ENCODE measurements at regions not wholly inside any gene's neighbourhood (a gene's known extent, or its start where the extent isn't known, plus 50 kb on each side); places are given as distances from the start of the nearest gene placed in this dataset.

DNA sequence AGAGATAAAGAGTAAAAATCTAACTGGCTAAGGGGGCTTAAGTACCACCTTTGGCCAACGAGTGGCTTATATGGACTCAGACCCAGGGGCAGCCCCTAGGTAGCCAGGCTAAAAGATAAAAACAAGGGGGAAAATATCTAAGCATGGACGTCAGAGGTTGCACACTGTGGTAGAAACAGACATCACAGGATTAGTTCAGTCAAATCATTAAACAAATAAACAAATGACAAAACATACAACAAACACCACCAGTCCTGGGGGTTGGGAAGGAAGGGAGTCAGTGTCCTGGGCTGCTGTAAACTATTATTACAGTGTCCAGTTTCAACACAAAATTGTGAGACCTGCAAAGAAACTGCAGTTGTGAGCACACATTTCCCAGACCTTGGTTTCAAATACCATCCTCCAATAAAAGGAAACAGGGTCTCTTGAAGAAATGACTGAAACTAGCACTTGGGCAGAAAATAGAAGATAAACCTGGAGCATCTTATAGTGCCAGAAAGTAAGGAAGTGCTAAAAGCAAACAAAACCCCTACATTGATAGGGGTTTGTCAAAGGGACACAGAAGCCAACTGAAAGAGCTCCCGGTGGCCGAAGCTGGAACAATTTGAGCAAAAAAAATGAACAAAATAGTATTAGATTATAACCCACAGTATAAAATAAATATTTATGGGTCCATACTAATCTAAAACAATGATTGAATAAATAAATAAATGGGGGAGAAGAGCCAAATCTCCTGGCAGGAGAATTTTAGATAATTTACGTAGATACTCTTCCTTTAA is 154.8 kb upstream of the KLF7 start:
- no peak overlapping the region for H3K9ac ChIP-seq (ENCODE audit: low read depth in 1 of 2, low read length in 2 of 2)
- H3K4me3 ChIP-seq (ENCODE audit: low read depth in 1 of 3, low read length in 3 of 3) = no peak overlapping the region
- DNase-seq (ENCODE audit: low spot score) = no peak
- peaks cover 0 to 14% (median 0%) of the 10 kb centered on the region in 4 donors for H3K27me3 ChIP-seq (ENCODE audit: control insufficient read depth in 4 of 4, insufficient read depth in 4 of 4, low read length in 3 of 4)
- H3K27ac ChIP-seq (ENCODE audit: low read depth in 1 of 2, low read length in 2 of 2) = no peak overlapping the region
- H3K4me1 ChIP-seq (ENCODE audit: control insufficient read depth in 4 of 4, insufficient read depth in 4 of 4, low read length in 3 of 4) = peaks cover 0 to 7% (median 2%) of the 10 kb centered on the region in 4 donors
- no peaks in the 10 kb centered on the region for H3K9me3 ChIP-seq (ENCODE audit: control insufficient read depth in 4 of 4, low read length in 3 of 4)
- WGBS = 75% methylated on average over 5 of the region's 5 CpGs
- TF ChIP-seq, protein P1, sequence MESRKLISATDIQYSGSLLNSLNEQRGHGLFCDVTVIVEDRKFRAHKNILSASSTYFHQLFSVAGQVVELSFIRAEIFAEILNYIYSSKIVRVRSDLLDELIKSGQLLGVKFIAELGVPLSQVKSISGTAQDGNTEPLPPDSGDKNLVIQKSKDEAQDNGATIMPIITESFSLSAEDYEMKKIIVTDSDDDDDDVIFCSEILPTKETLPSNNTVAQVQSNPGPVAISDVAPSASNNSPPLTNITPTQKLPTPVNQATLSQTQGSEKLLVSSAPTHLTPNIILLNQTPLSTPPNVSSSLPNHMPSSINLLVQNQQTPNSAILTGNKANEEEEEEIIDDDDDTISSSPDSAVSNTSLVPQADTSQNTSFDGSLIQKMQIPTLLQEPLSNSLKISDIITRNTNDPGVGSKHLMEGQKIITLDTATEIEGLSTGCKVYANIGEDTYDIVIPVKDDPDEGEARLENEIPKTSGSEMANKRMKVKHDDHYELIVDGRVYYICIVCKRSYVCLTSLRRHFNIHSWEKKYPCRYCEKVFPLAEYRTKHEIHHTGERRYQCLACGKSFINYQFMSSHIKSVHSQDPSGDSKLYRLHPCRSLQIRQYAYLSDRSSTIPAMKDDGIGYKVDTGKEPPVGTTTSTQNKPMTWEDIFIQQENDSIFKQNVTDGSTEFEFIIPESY (IDR thresholded peaks at IDR 0.05) = no peak
- no peak for TF ChIP-seq RXRA (IDR thresholded peaks at IDR 0.05)
- no peak for TF ChIP-seq FOXA1 (IDR thresholded peaks at IDR 0.05)
- no peak for TF ChIP-seq HNF4G (IDR thresholded peaks at IDR 0.05)
- TF ChIP-seq JUND (IDR thresholded peaks at IDR 0.05) = no peak
- no peak for TF ChIP-seq TAF1 (conservative IDR thresholded peaks at IDR 0.05)
- TF ChIP-seq GABPA (IDR thresholded peaks at IDR 0.05 in 1 of 2, conservative IDR thresholded peaks at IDR 0.05 in 1 of 2) = no peak
- H3K36me3 ChIP-seq (ENCODE audit: control insufficient read depth in 4 of 4, insufficient read depth in 3 of 4, low read depth in 1 of 4, low read length in 3 of 4) = no peaks in the 10 kb centered on the region

DNA sequence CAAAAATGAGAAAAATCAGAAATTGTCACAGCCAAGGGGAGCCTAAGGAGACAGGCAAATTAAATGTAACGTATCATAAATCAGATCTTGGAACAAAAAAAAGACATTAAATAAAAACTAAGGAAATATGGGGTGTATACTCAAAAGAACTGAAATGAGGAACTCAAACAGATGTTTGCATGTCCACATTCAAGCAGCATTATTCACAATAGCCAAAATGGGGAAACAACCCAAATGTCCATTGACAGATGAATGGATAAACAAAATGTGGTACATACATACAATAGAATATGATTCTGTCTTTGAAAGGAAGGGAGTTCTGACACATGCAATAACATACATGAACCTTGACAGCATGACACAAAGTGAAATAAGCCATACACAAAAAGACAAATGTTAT is 155.8 kb upstream of the KLF7 start:
- TF ChIP-seq FOXA2 (IDR thresholded peaks at IDR 0.05) = no peak
- no peak for TF ChIP-seq GABPA (IDR thresholded peaks at IDR 0.05 in 1 of 2, conservative IDR thresholded peaks at IDR 0.05 in 1 of 2)
- TF ChIP-seq SP1 (IDR thresholded peaks at IDR 0.05) = no peak
- no peak for TF ChIP-seq RXRA (IDR thresholded peaks at IDR 0.05)
- no peak for TF ChIP-seq HNF4G (IDR thresholded peaks at IDR 0.05)
- TF ChIP-seq FOXA1 (IDR thresholded peaks at IDR 0.05) = no peak
- TF ChIP-seq, protein P2, sequence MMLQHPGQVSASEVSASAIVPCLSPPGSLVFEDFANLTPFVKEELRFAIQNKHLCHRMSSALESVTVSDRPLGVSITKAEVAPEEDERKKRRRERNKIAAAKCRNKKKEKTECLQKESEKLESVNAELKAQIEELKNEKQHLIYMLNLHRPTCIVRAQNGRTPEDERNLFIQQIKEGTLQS (IDR thresholded peaks at IDR 0.05) = no peak
- TF ChIP-seq RAD21 (IDR thresholded peaks at IDR 0.05) = no peak
- no peak for TF ChIP-seq EGR1 (IDR thresholded peaks at IDR 0.05; ENCODE audit: low read depth in 2 of 2)
- no peak for TF ChIP-seq YY1 (IDR thresholded peaks at IDR 0.05)
- no peak for TF ChIP-seq NR2F2 (IDR thresholded peaks at IDR 0.05)
- no peak for TF ChIP-seq TAF1 (conservative IDR thresholded peaks at IDR 0.05)
- TF ChIP-seq, protein P1 (IDR thresholded peaks at IDR 0.05) = no peak
- no peak for TF ChIP-seq JUND (IDR thresholded peaks at IDR 0.05)
- TF ChIP-seq, protein P3, sequence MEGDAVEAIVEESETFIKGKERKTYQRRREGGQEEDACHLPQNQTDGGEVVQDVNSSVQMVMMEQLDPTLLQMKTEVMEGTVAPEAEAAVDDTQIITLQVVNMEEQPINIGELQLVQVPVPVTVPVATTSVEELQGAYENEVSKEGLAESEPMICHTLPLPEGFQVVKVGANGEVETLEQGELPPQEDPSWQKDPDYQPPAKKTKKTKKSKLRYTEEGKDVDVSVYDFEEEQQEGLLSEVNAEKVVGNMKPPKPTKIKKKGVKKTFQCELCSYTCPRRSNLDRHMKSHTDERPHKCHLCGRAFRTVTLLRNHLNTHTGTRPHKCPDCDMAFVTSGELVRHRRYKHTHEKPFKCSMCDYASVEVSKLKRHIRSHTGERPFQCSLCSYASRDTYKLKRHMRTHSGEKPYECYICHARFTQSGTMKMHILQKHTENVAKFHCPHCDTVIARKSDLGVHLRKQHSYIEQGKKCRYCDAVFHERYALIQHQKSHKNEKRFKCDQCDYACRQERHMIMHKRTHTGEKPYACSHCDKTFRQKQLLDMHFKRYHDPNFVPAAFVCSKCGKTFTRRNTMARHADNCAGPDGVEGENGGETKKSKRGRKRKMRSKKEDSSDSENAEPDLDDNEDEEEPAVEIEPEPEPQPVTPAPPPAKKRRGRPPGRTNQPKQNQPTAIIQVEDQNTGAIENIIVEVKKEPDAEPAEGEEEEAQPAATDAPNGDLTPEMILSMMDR (IDR thresholded peaks at IDR 0.05; ENCODE audit: low read depth, low read length, missing input control) = no peak
- no peak overlapping the region for H3K27ac ChIP-seq (ENCODE audit: low read depth in 1 of 2, low read length in 2 of 2)
- H3K9me3 ChIP-seq (ENCODE audit: control insufficient read depth in 4 of 4, low read length in 3 of 4) = no peaks in the 10 kb centered on the region
- H3K4me1 ChIP-seq (ENCODE audit: control insufficient read depth in 4 of 4, insufficient read depth in 4 of 4, low read length in 3 of 4) = peaks cover 0 to 7% (median 2%) of the 10 kb centered on the region in 4 donors
- no peak overlapping the region for H3K4me3 ChIP-seq (ENCODE audit: low read depth in 1 of 3, low read length in 3 of 3)
- H3K36me3 ChIP-seq (ENCODE audit: control insufficient read depth in 4 of 4, insufficient read depth in 3 of 4, low read depth in 1 of 4, low read length in 3 of 4) = no peaks in the 10 kb centered on the region
- H3K27me3 ChIP-seq (ENCODE audit: control insufficient read depth in 4 of 4, insufficient read depth in 4 of 4, low read length in 3 of 4) = peaks cover 0 to 14% (median 0%) of the 10 kb centered on the region in 4 donors
- WGBS = 90% methylated on average over 1 of the region's 1 CpG
- DNase-seq (ENCODE audit: low spot score) = no peak
- no peak overlapping the region for H3K9ac ChIP-seq (ENCODE audit: low read depth in 1 of 2, low read length in 2 of 2)

All from liver (tissue), 8 donors.